ENCODE measurements at regions not wholly inside any gene's neighbourhood (a gene's known extent, or its start where the extent isn't known, plus 50 kb on each side); places are given as distances from the start of the nearest gene placed in this dataset.
A peak's percentile ranks its signal among the peaks of the same experiment; 100 is the strongest.

DNA sequence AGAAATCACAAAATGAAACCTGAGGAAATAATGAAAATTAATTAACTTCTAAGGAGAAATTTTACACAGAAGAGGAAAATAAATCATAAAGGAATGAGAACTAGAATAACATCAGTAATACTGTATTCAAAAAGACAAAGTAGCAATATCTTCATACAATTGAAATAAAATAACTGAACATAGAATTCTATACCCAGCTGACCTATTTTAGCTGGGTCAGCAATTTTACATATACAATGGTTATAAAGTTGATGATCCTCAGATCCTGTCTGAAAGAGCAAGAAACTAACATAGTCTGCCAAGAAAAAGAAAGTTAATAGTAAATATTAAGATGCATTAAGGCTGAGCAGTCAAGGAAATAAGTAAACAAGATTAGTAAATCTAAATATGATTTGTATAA, 93.0 kb upstream of the P3H2 start:
- Histone ChIP-seq H3K4me3 (ENCODE audit: low read depth, low read length) (no peak overlapping the region), H3K27ac (ENCODE audit: low read depth) (no peak overlapping the region), H3K36me3 (ENCODE audit: insufficient read depth) (no peaks in the 10 kb centered on the region), H3K4me1 (ENCODE audit: insufficient read depth) (no peaks in the 10 kb centered on the region)
- DNase-seq (ENCODE audit: extremely low spot score) = no peak

DNA sequence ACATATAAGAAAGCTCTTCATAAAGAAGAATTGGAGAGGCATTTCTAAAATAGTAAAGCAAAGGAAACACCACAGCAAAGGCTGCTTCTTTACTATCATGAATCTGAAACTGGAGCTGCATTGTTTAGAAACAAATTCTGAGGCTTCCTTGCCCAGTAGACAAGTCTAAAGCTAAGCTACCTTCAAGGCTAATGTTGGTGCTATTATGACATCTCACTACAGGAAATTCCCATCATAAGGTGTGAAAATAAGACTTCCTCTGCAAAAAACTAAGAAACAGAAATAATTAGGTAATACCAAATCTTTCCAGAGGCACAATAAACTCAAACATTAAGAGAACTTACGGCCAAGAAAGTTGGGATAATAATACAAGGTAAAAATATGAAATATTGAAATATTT, 89.9 kb upstream of the P3H2 start:
- Histone ChIP-seq H3K4me1 (ENCODE audit: insufficient read depth) (no peaks in the 10 kb centered on the region), H3K36me3 (ENCODE audit: insufficient read depth) (no peaks in the 10 kb centered on the region), H3K27ac (ENCODE audit: low read depth) (no peak overlapping the region), H3K4me3 (ENCODE audit: low read depth, low read length) (no peak overlapping the region)
- WGBS = 83% methylated on average over 1 of the region's 1 CpG
- no peak for DNase-seq (ENCODE audit: extremely low spot score)

DNA sequence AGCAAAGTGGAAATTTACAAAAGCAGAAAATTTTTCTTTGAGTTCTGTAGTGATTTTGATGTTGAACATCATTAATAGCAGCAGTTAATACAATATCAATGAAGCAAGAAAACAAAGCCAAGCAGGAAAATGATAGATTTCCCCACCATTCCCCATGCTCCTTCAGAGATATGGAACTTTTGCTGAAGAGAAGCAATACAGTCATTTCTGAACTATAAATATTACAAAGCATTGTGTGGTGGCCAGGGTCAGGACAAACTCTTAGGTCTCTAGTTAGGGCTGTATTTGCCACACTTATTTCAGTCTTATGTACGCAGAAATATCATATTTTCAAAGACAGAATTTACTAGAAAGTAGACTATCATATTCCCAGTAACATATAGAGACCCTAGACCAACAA, 88.8 kb upstream of the P3H2 start:
- WGBS = 47% methylated on average over 1 of the region's 1 CpG
- H3K4me3 ChIP-seq (ENCODE audit: low read depth, low read length) = no peak overlapping the region
- H3K4me1 ChIP-seq (ENCODE audit: insufficient read depth) = no peaks in the 10 kb centered on the region
- H3K36me3 ChIP-seq (ENCODE audit: insufficient read depth) = no peaks in the 10 kb centered on the region
- no peak for DNase-seq (ENCODE audit: extremely low spot score)
- no peak overlapping the region for H3K27ac ChIP-seq (ENCODE audit: low read depth)

DNA sequence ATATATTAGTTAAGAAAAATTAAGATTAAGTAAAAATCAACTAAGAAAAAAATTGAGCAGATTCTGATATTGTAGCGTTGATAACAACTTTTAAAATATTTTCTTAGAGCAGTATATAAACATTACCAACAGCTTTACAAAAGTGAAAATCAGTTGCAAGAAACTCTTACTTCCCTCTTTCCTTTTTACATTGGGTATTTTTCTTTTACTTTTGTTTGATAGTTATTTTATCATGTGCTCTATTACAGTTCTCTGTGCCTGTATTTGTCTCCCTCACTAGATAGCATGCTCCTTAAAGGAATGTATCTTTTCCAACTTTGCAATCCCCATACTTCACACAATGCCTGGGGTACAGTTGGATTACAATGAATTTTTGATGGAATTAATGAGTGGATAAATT, 87.5 kb upstream of the P3H2 start:
- DNase-seq (ENCODE audit: extremely low spot score) = no peak
- no peaks in the 10 kb centered on the region for H3K4me1 ChIP-seq (ENCODE audit: insufficient read depth)
- no peaks in the 10 kb centered on the region for H3K36me3 ChIP-seq (ENCODE audit: insufficient read depth)
- no peak overlapping the region for H3K4me3 ChIP-seq (ENCODE audit: low read depth, low read length)
- no peak overlapping the region for H3K27ac ChIP-seq (ENCODE audit: low read depth)
- WGBS = 87% methylated on average over 1 of the region's 1 CpG

DNA sequence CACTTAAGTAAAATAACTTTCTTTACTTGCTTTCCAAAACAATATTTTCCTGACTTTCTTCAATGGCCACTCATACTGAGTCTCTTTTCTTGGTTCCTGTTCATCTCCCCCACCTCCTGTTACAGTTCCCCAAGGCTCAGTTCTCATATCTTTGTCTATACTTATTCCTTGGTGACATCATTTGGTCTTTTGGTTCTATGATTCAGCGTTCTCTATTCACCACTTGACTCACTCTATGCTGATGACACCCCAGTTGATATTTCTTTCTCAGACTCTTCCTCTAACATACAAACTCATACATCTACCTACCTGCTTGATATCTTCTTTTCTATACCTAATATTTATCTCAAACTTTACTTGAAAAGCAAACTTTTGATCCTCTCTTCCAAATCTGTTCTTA, 85.0 kb upstream of the P3H2 start:
- no peak for DNase-seq (ENCODE audit: extremely low spot score)
- H3K27ac ChIP-seq (ENCODE audit: low read depth) = no peak overlapping the region
- no peaks in the 10 kb centered on the region for H3K36me3 ChIP-seq (ENCODE audit: insufficient read depth)
- WGBS = 70% methylated on average over 1 of the region's 1 CpG
- no peak overlapping the region for H3K4me3 ChIP-seq (ENCODE audit: low read depth, low read length)
- no peaks in the 10 kb centered on the region for H3K4me1 ChIP-seq (ENCODE audit: insufficient read depth)

DNA sequence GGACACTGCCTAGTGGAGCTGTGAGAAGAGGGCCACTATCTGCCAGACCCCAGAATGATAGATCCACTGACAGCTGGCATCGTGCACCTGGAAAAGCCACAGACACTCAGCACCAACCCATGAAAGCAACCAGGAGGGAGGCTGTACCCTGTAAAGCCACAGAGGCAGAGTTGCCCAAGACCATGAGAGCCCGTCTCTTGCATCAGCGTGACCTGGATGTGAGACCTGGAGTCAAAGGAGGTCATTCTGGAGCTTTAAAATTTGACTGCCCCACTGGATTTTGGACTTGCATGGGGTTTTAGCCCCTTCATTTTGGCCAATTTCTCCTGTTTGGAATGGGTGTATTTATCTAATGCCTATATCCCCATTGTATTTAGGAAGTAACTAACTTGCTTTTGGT, 83.5 kb upstream of the P3H2 start:
- DNase-seq (ENCODE audit: extremely low spot score) = no peak
- 93% methylated on average over 3 of the region's 3 CpGs for WGBS
- Histone ChIP-seq H3K36me3 (ENCODE audit: insufficient read depth) (no peaks in the 10 kb centered on the region), H3K4me1 (ENCODE audit: insufficient read depth) (no peaks in the 10 kb centered on the region), H3K4me3 (ENCODE audit: low read depth, low read length) (no peak overlapping the region), H3K27ac (ENCODE audit: low read depth) (no peak overlapping the region)

DNA sequence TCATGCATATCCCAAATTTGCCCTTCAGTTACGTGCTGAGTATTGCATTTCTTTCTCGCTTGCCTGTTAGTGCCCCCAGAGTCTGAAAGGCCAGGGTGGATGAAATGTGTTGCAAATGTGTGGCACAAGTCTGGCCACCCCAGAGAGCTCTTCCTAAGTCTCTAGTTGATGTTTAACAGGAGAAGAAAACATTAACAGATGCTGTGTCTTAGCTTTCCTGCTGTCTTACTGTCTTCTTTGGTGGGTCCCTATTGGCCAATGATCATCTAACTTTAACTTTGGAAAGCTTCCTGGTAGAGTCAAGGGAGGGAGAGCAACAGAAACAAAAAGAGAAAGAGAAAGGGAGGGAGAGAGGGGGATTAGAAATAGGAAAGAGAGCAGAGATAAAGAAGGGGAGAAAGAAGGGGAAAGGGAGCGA, 76.7 kb upstream of the P3H2 start:
- no peaks in the 10 kb centered on the region for H3K4me1 ChIP-seq (ENCODE audit: insufficient read depth)
- 80% methylated on average over 3 of the region's 3 CpGs for WGBS
- no peaks in the 10 kb centered on the region for H3K36me3 ChIP-seq (ENCODE audit: insufficient read depth)
- no peak overlapping the region for H3K27ac ChIP-seq (ENCODE audit: low read depth)
- no peak for DNase-seq (ENCODE audit: extremely low spot score)
- no peak overlapping the region for H3K4me3 ChIP-seq (ENCODE audit: low read depth, low read length)

DNA sequence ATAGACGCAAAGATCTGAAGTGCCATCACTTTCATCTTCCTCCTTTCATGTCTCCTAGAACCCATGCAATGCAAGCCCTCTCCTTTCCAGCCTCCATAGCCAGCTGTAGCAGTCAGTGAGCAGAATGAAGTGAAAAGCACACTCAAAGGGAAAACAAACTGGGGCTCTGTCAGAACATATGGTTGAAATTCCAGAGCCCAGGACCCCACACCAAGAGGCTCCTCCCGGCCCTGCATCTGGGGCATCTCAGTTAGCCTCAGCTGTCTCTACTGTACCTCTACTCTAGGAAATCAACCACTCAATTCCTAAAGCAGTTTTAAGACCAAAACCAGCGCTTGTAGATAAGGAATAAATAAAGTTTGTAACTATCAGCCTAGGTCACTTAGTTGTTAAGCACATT, 73.8 kb upstream of the P3H2 start:
- H3K4me1 ChIP-seq (ENCODE audit: insufficient read depth) = no peaks in the 10 kb centered on the region
- H3K4me3 ChIP-seq (ENCODE audit: low read depth, low read length) = no peak overlapping the region
- DNase-seq (ENCODE audit: extremely low spot score) = no peak
- H3K36me3 ChIP-seq (ENCODE audit: insufficient read depth) = no peaks in the 10 kb centered on the region
- H3K27ac ChIP-seq (ENCODE audit: low read depth) = no peak overlapping the region
- WGBS = 64% methylated on average over 3 of the region's 3 CpGs

DNA sequence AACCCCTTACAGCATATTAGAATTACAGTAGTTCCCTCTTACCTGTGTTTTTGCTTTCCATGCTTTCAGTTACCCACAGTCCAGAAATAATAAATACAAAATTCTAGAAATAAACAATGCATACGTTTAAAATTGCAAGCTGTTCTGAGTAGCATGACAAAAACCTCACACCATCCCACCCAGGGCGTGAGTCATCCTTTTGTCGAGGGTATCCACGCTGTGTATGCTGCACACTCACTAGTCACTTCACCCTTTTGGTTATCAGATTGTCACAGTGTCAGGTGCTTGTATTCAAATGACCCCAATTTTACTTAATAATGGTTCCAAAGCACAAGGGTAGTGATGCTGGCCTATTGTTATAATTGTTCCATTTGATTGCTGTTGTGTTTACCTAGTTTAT, 72.5 kb upstream of the P3H2 start:
- no peak overlapping the region for H3K4me3 ChIP-seq (ENCODE audit: low read depth, low read length)
- no peak overlapping the region for H3K27ac ChIP-seq (ENCODE audit: low read depth)
- WGBS = 62% methylated on average over 4 of the region's 4 CpGs
- no peaks in the 10 kb centered on the region for H3K4me1 ChIP-seq (ENCODE audit: insufficient read depth)
- DNase-seq (ENCODE audit: extremely low spot score) = no peak
- H3K36me3 ChIP-seq (ENCODE audit: insufficient read depth) = no peaks in the 10 kb centered on the region

DNA sequence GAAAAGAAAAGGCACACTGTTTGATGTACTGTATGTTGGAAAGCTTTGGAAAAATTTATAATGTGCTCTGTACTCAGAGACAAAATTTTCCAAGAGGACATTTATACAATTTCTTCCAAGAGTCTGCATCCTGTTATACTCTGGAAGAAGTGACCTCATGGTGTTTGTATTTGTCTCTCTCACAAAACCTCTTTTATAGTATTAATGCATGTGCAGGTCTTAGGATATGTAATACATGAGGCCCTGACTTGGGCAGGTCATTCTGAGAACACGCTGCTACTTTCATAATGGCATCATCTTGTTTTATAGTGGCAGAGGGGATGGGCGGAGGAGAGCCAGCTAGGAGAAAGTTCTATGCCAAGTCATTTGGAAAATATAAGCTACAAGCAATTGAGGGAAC, 72.0 kb upstream of the P3H2 start:
- Histone ChIP-seq H3K27ac (ENCODE audit: low read depth) (no peak overlapping the region), H3K4me1 (ENCODE audit: insufficient read depth) (no peaks in the 10 kb centered on the region), H3K4me3 (ENCODE audit: low read depth, low read length) (no peak overlapping the region), H3K36me3 (ENCODE audit: insufficient read depth) (no peaks in the 10 kb centered on the region)
- 68% methylated on average over 2 of the region's 2 CpGs for WGBS
- peak; percentile 23 for DNase-seq (ENCODE audit: extremely low spot score)

DNA sequence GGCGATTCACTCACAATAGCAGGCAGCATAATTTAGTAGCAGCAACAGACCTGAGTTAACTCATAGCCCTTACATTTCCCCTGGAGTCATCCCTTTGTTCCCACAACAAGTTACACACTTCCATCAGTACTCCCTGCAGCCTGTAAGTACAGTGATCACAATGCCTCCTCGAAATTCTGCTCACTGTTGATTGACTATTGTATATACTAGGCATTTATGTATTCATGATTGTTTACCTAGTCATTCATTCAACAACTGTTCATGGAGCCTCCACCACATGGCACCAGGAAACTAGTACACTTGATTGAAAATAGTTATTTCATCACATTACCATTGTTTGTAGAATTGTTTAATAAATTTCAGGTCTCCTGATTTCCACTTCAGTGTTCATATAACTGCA, 71.4 kb upstream of the P3H2 start:
- Histone ChIP-seq H3K4me3 (ENCODE audit: low read depth, low read length) (no peak overlapping the region), H3K4me1 (ENCODE audit: insufficient read depth) (no peaks in the 10 kb centered on the region), H3K36me3 (ENCODE audit: insufficient read depth) (no peaks in the 10 kb centered on the region), H3K27ac (ENCODE audit: low read depth) (no peak overlapping the region)
- no peak for DNase-seq (ENCODE audit: extremely low spot score)
- 73% methylated on average over 2 of the region's 2 CpGs for WGBS

DNA sequence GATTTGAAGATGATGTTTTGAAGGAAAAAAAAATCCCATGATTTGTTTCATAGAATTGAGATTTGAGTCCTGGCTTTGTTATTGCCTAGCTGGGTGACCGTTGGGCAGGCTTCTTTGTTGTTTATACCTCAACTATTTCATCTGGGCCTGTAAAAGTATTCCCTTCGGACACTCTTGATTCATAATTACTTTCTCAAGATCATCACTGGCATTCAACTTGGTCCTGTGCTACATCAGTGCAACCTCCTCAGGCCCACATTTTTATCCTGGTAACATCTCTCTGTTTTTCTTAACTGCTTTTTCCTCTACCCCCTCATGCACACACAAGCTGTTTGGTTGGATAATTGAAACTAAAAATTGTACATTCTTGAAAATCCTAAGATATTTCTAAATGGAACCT, 67.5 kb upstream of the P3H2 start:
- DNase-seq (ENCODE audit: extremely low spot score) = no peak
- H3K4me1 ChIP-seq (ENCODE audit: insufficient read depth) = no peaks in the 10 kb centered on the region
- 57% methylated on average over 2 of the region's 2 CpGs for WGBS
- no peak overlapping the region for H3K4me3 ChIP-seq (ENCODE audit: low read depth, low read length)
- no peaks in the 10 kb centered on the region for H3K36me3 ChIP-seq (ENCODE audit: insufficient read depth)
- H3K27ac ChIP-seq (ENCODE audit: low read depth) = no peak overlapping the region

DNA sequence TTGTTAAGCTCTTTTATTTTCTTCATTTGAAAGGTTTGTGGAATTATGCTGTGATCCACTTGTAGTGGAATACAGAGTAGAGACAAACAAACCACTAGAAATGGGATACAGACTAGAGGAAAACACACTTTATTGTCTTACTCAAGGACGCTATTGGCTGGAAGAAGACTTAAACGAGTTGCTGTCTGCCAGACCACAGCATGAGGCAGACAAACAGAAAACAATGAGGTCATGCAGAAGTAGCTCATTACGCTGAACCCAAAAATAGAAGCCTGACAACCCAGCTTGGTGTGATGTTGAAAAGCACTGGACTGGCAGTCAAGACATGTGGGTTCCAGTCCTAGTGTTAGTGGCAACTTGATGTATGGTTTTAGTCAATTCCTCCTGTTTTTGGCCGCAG, 62.4 kb upstream of the P3H2 start:
- WGBS = 43% methylated on average over 4 of the region's 4 CpGs
- H3K27ac ChIP-seq (ENCODE audit: low read depth) = no peak overlapping the region
- no peaks in the 10 kb centered on the region for H3K36me3 ChIP-seq (ENCODE audit: insufficient read depth)
- H3K4me1 ChIP-seq (ENCODE audit: insufficient read depth) = no peaks in the 10 kb centered on the region
- no peak for DNase-seq (ENCODE audit: extremely low spot score)
- H3K4me3 ChIP-seq (ENCODE audit: low read depth, low read length) = no peak overlapping the region

DNA sequence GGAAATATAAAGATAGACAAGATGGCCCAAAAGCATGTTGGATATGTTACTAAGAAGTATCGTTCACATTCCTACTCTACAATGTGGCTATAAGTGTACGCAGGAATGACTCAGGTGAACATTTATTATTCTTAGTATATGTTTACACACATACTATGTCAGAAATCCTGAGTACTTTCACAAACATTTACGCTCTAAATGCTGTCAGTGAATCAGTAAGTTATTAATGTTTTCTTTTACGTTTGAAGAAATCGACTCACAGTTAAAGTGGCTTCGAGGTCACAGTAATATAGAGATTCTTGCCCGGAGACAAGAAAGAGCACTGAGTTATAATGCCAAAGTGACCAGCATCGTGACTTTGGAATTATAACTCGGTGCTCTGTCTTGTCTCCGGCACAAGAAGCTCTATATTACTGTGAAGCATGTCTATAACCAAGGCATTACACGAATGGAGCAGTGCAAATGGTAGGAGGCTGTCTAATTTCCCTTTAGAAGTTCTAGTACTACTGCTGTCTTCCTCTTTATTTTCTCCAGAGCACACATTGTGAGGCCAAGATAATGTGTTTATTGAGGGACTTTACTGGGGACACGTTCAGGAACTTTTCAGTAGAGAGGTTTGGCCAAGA, 61.8 kb upstream of the P3H2 start:
- Histone ChIP-seq H3K36me3 (ENCODE audit: insufficient read depth) (no peaks in the 10 kb centered on the region), H3K27ac (ENCODE audit: low read depth) (no peak overlapping the region), H3K4me1 (ENCODE audit: insufficient read depth) (no peaks in the 10 kb centered on the region), H3K4me3 (ENCODE audit: low read depth, low read length) (no peak overlapping the region)
- DNase-seq (ENCODE audit: extremely low spot score) = no peak
- WGBS = 84% methylated on average over 12 of the region's 12 CpGs

DNA sequence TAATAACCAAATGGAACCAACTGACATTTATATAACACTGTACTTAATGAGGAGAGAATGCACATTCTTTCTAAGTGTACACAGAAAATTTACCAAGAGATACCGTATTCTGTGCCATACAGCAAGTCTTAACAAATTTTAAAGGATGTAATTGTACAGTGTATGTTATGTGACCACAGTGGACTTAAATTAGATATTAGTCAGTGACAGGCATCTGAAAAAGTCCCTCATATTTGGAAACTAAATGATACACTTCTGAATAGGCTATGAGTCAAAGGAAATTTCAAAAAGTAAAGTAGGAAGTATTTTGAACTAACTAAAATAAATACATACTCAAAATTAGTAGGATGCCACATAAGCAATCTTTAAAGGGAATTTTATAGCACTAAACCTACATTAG, 59.6 kb upstream of the P3H2 start:
- H3K4me1 ChIP-seq (ENCODE audit: insufficient read depth) = no peaks in the 10 kb centered on the region
- no peak overlapping the region for H3K27ac ChIP-seq (ENCODE audit: low read depth)
- WGBS = 74% methylated on average over 1 of the region's 1 CpG
- H3K4me3 ChIP-seq (ENCODE audit: low read depth, low read length) = no peak overlapping the region
- no peak for DNase-seq (ENCODE audit: extremely low spot score)
- no peaks in the 10 kb centered on the region for H3K36me3 ChIP-seq (ENCODE audit: insufficient read depth)
